MM.1S (cell line): ENCODE measurements at regions not wholly inside any gene's neighbourhood (a gene's known extent, or its start where the extent isn't known, plus 50 kb on each side); places are given as distances from the start of the nearest gene placed in this dataset.

Experiments used
- DNase-seq: peaks from one replicate; pipeline ENCODE4 v3.0.0-alpha.2; 2015
- H2AFZ ChIP-seq: fragments of 300-600 bp; sonication (generic); 2 replicates; pipeline ENCODE4 v1.6.0; 2016; ENCODE audit warnings: antibody characterized with exemption, low read length
- H3F3A ChIP-seq: fragments of 300-600 bp; sonication (generic); 2 replicates; pipeline ENCODE4 v1.6.1; 2016; ENCODE audit warnings: mild to moderate bottlenecking, antibody characterized with exemption, low read length, moderate library complexity, mixed read lengths; ENCODE audit not compliant: insufficient read depth
- H3K27ac ChIP-seq: fragments of 300-600 bp; sonication (generic); 2 replicates; pipeline ENCODE4 v1.5.1; 2016; ENCODE audit warnings: mild to moderate bottlenecking, low read length
- H3K27me3 ChIP-seq: fragments of 300-600 bp; sonication (generic); replicated peaks from 2 replicates; pipeline ENCODE4 v1.6.0; 2016; ENCODE audit warnings: low read length; ENCODE audit not compliant: insufficient read depth
- H3K36me3 ChIP-seq: fragments of 300-600 bp; sonication (generic); replicated peaks from 2 replicates; pipeline ENCODE4 v1.6.1; 2016; ENCODE audit warnings: mild to moderate bottlenecking, low read length, mixed read lengths; ENCODE audit not compliant: insufficient read depth
- H3K4me1 ChIP-seq: fragments of 300-600 bp; sonication (generic); 2 replicates; pipeline ENCODE4 v1.6.1; 2016; ENCODE audit warnings: low read length, mixed read lengths
- H3K4me2 ChIP-seq: fragments of 300-600 bp; sonication (generic); 2 replicates; pipeline ENCODE4 v1.6.0; 2016; ENCODE audit warnings: low read depth, low read length
- H3K4me3 ChIP-seq: fragments of 300-600 bp; sonication (generic); 2 replicates; pipeline ENCODE4 v1.5.1; 2016; ENCODE audit warnings: low read length, mixed read lengths
- H3K79me2 ChIP-seq: fragments of 300-600 bp; sonication (generic); 2 replicates; pipeline ENCODE4 v1.6.1; 2016; ENCODE audit warnings: mixed run types, low read length, mixed read lengths
- H3K9ac ChIP-seq: fragments of 300-600 bp; sonication (generic); 2 replicates; pipeline ENCODE4 v1.6.1; 2016; ENCODE audit warnings: low read length, mixed read lengths
- H3K9me2 ChIP-seq: fragments of 300-600 bp; sonication (generic); replicated peaks from 2 replicates; pipeline ENCODE4 v1.6.1; 2016; ENCODE audit warnings: mild to moderate bottlenecking, low read length, mixed read lengths; ENCODE audit not compliant: insufficient read depth
- H3K9me3 ChIP-seq: fragments of 300-600 bp; sonication (generic); replicated peaks from 2 replicates; pipeline ENCODE4 v1.6.1; 2016; ENCODE audit warnings: mild to moderate bottlenecking, low read length, mixed read lengths; ENCODE audit not compliant: insufficient read depth
- H4K20me1 ChIP-seq: fragments of 300-600 bp; sonication (generic); 2 replicates; pipeline ENCODE4 v1.6.1; 2016; ENCODE audit warnings: mild to moderate bottlenecking, low read length, moderate library complexity, mixed read lengths; ENCODE audit not compliant: insufficient read depth
- CTCF ChIP-seq: fragments of 300-600 bp; sonication (generic); IDR thresholded peaks from 2 replicates; pipeline ENCODE4 v1.5.1; 2016; ENCODE audit warnings: antibody characterized with exemption, low read length, mixed read lengths
- EZH2 ChIP-seq: fragments of 300-600 bp; sonication (generic); optimal IDR thresholded peaks from 2 replicates; pipeline ENCODE3; 2017; ENCODE audit warnings: low read depth, mild to moderate bottlenecking, antibody characterized with exemption, low read length, mixed read lengths
- EZH2phosphoT487 ChIP-seq: fragments of 300-600 bp; sonication (generic); IDR thresholded peaks from 2 replicates; pipeline ENCODE4 v1.6.1; 2018; ENCODE audit warnings: antibody characterized with exemption, low read length

GRCh38 chr7:20482071-20482470 is 133.4 kb upstream of the ABCB5 start:
- Histone ChIP-seq H3K4me2 (no peak overlapping the region), H3K4me3 (no peak overlapping the region), H3K9me2 (no peaks in the 10 kb centered on the region), H2AFZ (no peak overlapping the region), H3K27me3 (no peaks in the 10 kb centered on the region), H3K79me2 (no peaks in the 10 kb centered on the region), H3K36me3 (no peaks in the 10 kb centered on the region), H3K9me3 (no peaks in the 10 kb centered on the region), H4K20me1 (no peaks in the 10 kb centered on the region), H3K9ac (no peak overlapping the region), H3F3A (no peaks in the 10 kb centered on the region), H3K4me1 (no peaks in the 10 kb centered on the region), H3K27ac (no peak overlapping the region)
- no peak for DNase-seq
- TF ChIP-seq EZH2phosphoT487 (no peak), EZH2 (no peak), CTCF (no peak)

- no peaks in the 10 kb centered on the region for H3K4me1 ChIP-seq
- DNase-seq: no peak
These were observed 131.1 kb upstream of the ABCB5 start for GRCh38 chr7:20484356-20484755.

GRCh38 chr7:20488850-20489249 is 126.6 kb upstream of the ABCB5 start:
- H3K4me3 ChIP-seq: no peak overlapping the region
- H3K9ac ChIP-seq: no peak overlapping the region
- no peaks in the 10 kb centered on the region for H3K36me3 ChIP-seq
- TF ChIP-seq EZH2 (no peak), CTCF (no peak), EZH2phosphoT487 (no peak)
- no peaks in the 10 kb centered on the region for H4K20me1 ChIP-seq
- H3K9me2 ChIP-seq: no peaks in the 10 kb centered on the region
- H2AFZ ChIP-seq: no peak overlapping the region
- H3K4me1 ChIP-seq: no peaks in the 10 kb centered on the region
- H3K79me2 ChIP-seq: no peaks in the 10 kb centered on the region
- H3F3A ChIP-seq: no peaks in the 10 kb centered on the region
- H3K9me3 ChIP-seq: no peaks in the 10 kb centered on the region
- no peak overlapping the region for H3K27ac ChIP-seq
- no peaks in the 10 kb centered on the region for H3K27me3 ChIP-seq
- no peak for DNase-seq
- no peak overlapping the region for H3K4me2 ChIP-seq

More at GRCh38 chr7:20484356-20484755, 131.1 kb upstream of the ABCB5 start:
- H3K27ac ChIP-seq: no peak overlapping the region
- H3K9me3 ChIP-seq: no peaks in the 10 kb centered on the region
- H2AFZ ChIP-seq: no peak overlapping the region
- TF ChIP-seq EZH2phosphoT487: no peak
- TF ChIP-seq CTCF: no peak
- TF ChIP-seq EZH2: no peak
- H3F3A ChIP-seq: no peaks in the 10 kb centered on the region
- no peaks in the 10 kb centered on the region for H4K20me1 ChIP-seq
- H3K27me3 ChIP-seq: no peaks in the 10 kb centered on the region
- H3K9ac ChIP-seq: no peak overlapping the region
- no peak overlapping the region for H3K4me3 ChIP-seq
- no peak overlapping the region for H3K4me2 ChIP-seq
- H3K79me2 ChIP-seq: no peaks in the 10 kb centered on the region
- no peaks in the 10 kb centered on the region for H3K36me3 ChIP-seq
- no peaks in the 10 kb centered on the region for H3K9me2 ChIP-seq
